Skin of body (tissue), 1 donor: ENCODE measurements at regions not wholly inside any gene's neighbourhood (a gene's known extent, or its start where the extent isn't known, plus 50 kb on each side); places are given as distances from the start of the nearest gene placed in this dataset.
"Not testable (repeated sequence)": the region's sequence is repeated elsewhere in the genome, so short reads cannot be mapped to it uniquely, and the experiment has no call there.

Source experiments
- DNase-seq: peaks from one replicate; lab custom pipeline; 2025; lab: John Stamatoyannopoulos, UW

- DNase-seq = peak; percentile 3
These were observed 79.8 kb downstream of the ZNF92 start for GRCh38 chr7:65453341-65454030.

GRCh38 chr7:65454469-65454868, 80.8 kb downstream of the ZNF92 start:
- DNase-seq = no peak

- DNase-seq = not testable (repeated sequence)
These were observed 81.4 kb downstream of the ZNF92 start for GRCh38 chr7:65455050-65455449.

- DNase-seq = no peak
These were observed 84.0 kb downstream of the ZNF92 start for GRCh38 chr7:65457705-65458104.

- DNase-seq = no peak
These were observed 85.8 kb downstream of the ZNF92 start for GRCh38 chr7:65459438-65459837.

- no peak for DNase-seq
These were observed 88.6 kb downstream of the ZNF92 start for GRCh38 chr7:65462148-65462716.

GRCh38 chr7:65463184-65463583, 89.5 kb downstream of the ZNF92 start:
- no peak for DNase-seq

- not testable (repeated sequence) for DNase-seq
These were observed 96.4 kb downstream of the ZNF92 start for GRCh38 chr7:65469919-65470558.

- no peak for DNase-seq
These were observed 97.9 kb downstream of the ZNF92 start for GRCh38 chr7:65471587-65471986.

- no peak for DNase-seq
These were observed 101.5 kb downstream of the ZNF92 start for GRCh38 chr7:65475040-65475726.

- DNase-seq = no peak
These were observed 102.2 kb downstream of the ZNF92 start for GRCh38 chr7:65475734-65476319.

- no peak for DNase-seq
These were observed 103.7 kb downstream of the ZNF92 start for GRCh38 chr7:65477326-65477725.

GRCh38 chr7:65489260-65489767, 115.7 kb downstream of the ZNF92 start:
- no peak for DNase-seq

- not testable (repeated sequence) for DNase-seq
These were observed 123.0 kb downstream of the ZNF92 start for GRCh38 chr7:65496697-65497096.

- no peak for DNase-seq
These were observed 129.9 kb downstream of the ZNF92 start for GRCh38 chr7:65503434-65504152.

GRCh38 chr7:65504504-65505319, 131.1 kb downstream of the ZNF92 start:
- DNase-seq = not testable (repeated sequence)

- DNase-seq = not testable (repeated sequence)
These were observed 131.6 kb downstream of the ZNF92 start for GRCh38 chr7:65505320-65505633.

GRCh38 chr7:65508581-65509367, 135.1 kb downstream of the ZNF92 start:
- not testable (repeated sequence) for DNase-seq
